ENCODE measurements at regions not wholly inside any gene's neighbourhood (a gene's known extent, or its start where the extent isn't known, plus 50 kb on each side); places are given as distances from the start of the nearest gene placed in this dataset.

DNA sequence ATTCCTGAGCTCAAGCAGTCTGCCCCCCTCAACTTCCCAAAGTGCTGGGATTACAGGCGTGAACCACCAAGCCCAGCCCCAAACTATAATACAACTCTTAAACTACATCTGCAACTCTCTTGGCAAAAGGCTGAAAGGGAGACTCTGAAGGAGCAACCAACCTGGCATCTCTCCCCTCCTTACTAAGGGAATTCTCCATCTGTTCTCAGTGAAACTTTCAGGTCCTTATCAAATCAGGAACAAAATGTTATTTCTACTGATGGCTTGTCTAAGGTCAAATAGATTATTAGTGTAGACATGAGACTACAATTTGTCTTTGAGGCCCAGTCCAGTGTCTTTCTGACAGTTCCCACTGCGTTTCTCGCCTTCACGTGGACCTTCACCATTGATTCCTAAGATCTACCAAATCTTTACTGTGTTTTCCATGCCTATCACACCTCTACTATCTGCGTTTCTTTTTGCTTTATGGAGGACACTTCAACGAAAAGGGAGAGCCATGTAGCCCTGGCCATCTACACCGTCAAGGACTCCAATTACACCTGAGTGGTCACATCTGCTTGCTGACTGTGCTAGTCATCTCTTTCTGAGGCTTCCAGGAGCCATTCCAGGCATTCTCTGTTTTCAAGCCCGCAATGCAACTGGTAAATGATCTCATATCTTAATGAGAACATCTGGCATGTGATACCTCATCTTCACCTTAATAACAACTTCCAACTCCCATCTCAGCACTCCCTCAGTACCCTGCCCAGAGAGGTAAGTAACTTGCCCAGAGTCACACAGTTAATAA lies 405.7 kb upstream of the CITED2 start:
- Histone ChIP-seq H3K36me3 (no peaks in the 10 kb centered on the region), H3K27ac (no peak overlapping the region), H3K9me3 (no peaks in the 10 kb centered on the region), H3K4me3 (no peak overlapping the region), H3K4me1 (peaks cover 0 to 4% (median 0%) of the 10 kb centered on the region in 4 donors), H3K27me3 (no peaks in the 10 kb centered on the region)
- DNase-seq = no peak
- TF ChIP-seq POLR2A (IDR thresholded peaks at IDR 0.05) = no peak
- TF ChIP-seq, protein P1, sequence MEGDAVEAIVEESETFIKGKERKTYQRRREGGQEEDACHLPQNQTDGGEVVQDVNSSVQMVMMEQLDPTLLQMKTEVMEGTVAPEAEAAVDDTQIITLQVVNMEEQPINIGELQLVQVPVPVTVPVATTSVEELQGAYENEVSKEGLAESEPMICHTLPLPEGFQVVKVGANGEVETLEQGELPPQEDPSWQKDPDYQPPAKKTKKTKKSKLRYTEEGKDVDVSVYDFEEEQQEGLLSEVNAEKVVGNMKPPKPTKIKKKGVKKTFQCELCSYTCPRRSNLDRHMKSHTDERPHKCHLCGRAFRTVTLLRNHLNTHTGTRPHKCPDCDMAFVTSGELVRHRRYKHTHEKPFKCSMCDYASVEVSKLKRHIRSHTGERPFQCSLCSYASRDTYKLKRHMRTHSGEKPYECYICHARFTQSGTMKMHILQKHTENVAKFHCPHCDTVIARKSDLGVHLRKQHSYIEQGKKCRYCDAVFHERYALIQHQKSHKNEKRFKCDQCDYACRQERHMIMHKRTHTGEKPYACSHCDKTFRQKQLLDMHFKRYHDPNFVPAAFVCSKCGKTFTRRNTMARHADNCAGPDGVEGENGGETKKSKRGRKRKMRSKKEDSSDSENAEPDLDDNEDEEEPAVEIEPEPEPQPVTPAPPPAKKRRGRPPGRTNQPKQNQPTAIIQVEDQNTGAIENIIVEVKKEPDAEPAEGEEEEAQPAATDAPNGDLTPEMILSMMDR (IDR thresholded peaks at IDR 0.05) = no peak

- no peak for DNase-seq
- no peak for TF ChIP-seq POLR2A (IDR thresholded peaks at IDR 0.05)
- TF ChIP-seq, protein P1 (IDR thresholded peaks at IDR 0.05) = no peak
- Histone ChIP-seq H3K4me3 (no peak overlapping the region), H3K4me1 (peaks cover 0 to 4% (median 0%) of the 10 kb centered on the region in 4 donors), H3K27ac (no peak overlapping the region), H3K9me3 (no peaks in the 10 kb centered on the region), H3K27me3 (no peaks in the 10 kb centered on the region), H3K36me3 (no peaks in the 10 kb centered on the region)
Measured at GRCh38 chr6:139778688-139779087, 404.2 kb upstream of the CITED2 start.

- Histone ChIP-seq H3K27ac (no peak overlapping the region), H3K27me3 (no peaks in the 10 kb centered on the region), H3K9me3 (no peaks in the 10 kb centered on the region), H3K4me1 (peaks cover 0 to 4% (median 0%) of the 10 kb centered on the region in 4 donors), H3K36me3 (no peaks in the 10 kb centered on the region), H3K4me3 (no peak overlapping the region)
- TF ChIP-seq POLR2A (IDR thresholded peaks at IDR 0.05) = no peak
- TF ChIP-seq, protein P1 (IDR thresholded peaks at IDR 0.05) = no peak
- DNase-seq = no peak
Measured at GRCh38 chr6:139778106-139778505, 403.7 kb upstream of the CITED2 start.

GRCh38 chr6:139777202-139777970 lies 402.9 kb upstream of the CITED2 start:
- no peak for DNase-seq
- H3K36me3 ChIP-seq = no peaks in the 10 kb centered on the region
- H3K4me1 ChIP-seq = peaks cover 0 to 4% (median 0%) of the 10 kb centered on the region in 4 donors
- H3K27me3 ChIP-seq = no peaks in the 10 kb centered on the region
- H3K4me3 ChIP-seq = no peak overlapping the region
- no peaks in the 10 kb centered on the region for H3K9me3 ChIP-seq
- no peak overlapping the region for H3K27ac ChIP-seq
- TF ChIP-seq, protein P1 (IDR thresholded peaks at IDR 0.05) = no peak
- no peak for TF ChIP-seq POLR2A (IDR thresholded peaks at IDR 0.05)

DNA sequence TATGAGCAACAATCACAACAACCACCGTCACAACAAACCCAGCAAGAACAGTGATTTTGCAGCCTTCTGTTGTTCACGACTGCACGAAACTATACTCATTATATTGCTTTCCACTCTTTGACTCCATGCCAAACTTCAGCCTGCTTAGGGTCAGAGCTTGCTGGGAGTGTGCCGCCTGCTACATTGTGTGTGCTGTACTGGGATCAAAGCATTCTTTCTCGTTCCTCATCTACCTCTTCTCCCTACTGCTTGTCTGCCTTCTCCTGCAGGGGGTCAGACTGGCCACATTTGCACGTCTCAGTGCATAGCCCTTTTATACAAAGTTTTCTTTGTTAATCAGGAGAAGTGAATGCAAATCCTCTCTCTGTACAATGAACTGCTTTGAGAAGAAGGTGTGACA lies 401.6 kb upstream of the CITED2 start:
- no peak for DNase-seq
- H3K27ac ChIP-seq = no peak overlapping the region

More for the DNA sequence above, 401.6 kb upstream of the CITED2 start:
- Histone ChIP-seq H3K4me3 (no peak overlapping the region), H3K27me3 (no peaks in the 10 kb centered on the region), H3K4me1 (peaks cover 0 to 4% (median 0%) of the 10 kb centered on the region in 4 donors), H3K9me3 (no peaks in the 10 kb centered on the region), H3K36me3 (no peaks in the 10 kb centered on the region)
- TF ChIP-seq POLR2A (IDR thresholded peaks at IDR 0.05) = no peak
- TF ChIP-seq, protein P1 (IDR thresholded peaks at IDR 0.05) = no peak

Data from Peyer's patch (tissue), 4 donors.